AG08396 (cell line): ENCODE measurements at regions not wholly inside any gene's neighbourhood (a gene's known extent, or its start where the extent isn't known, plus 50 kb on each side); places are given as distances from the start of the nearest gene placed in this dataset.
"Not testable (repeated sequence)": the region's sequence is repeated elsewhere in the genome, so short reads cannot be mapped to it uniquely, and the experiment has no call there.

Experiments used
- DNase-seq: peaks from one replicate; pipeline ENCODE4 v3.0.0; 2012; ENCODE audit warnings: low spot score, mixed read lengths

DNA sequence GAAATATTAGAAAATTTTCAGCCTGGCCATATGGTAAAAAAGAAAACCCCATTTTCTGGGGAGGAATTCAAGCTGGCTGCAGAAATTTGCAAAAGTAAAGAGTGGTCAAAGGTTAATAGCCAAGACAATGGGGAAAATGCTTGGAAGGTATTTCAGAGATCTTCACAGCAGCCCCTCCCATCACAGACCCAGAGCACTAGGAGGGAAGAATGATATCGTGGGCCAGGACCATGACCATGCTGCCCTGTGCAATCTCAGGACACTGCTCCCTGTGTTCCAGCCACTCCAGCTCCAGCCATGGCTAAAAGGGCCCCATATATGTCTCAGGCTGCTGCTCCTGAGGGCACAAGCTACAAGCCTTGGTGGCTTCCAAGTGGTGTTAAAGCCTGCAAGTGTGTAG, 93.9 kb upstream of the AGAP1 start:
- no peak for DNase-seq

GRCh38 chr2:235402422-235402821, 91.4 kb upstream of the AGAP1 start:
- DNase-seq: no peak

GRCh38 chr2:235405612-235406361, 88.1 kb upstream of the AGAP1 start:
- DNase-seq: no peak

DNA sequence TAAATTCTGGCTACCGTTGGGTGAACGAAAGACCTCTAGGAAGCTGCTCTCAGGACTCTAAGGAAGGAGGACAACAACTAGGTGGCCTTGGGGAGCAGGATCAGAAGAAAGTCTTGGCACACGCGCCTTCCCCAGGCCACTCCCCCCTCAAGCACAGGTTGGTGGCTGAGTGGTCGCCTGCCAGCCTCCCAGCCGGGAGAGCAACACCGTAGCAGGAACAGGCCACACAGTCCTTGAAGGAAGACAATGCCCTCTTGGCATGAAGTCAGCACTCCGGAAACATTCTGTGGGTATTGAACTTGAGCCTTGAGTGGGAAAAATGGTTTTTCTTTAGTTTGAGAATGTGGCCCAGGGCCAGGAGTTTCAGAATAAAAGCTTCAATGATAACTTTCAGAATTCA, 87.4 kb upstream of the AGAP1 start:
- no peak for DNase-seq

GRCh38 chr2:235411905-235412485, 81.8 kb upstream of the AGAP1 start:
- DNase-seq: no peak

- DNase-seq: no peak
Observed at GRCh38 chr2:235413064-235413463, 80.8 kb upstream of the AGAP1 start.

- no peak for DNase-seq
Observed at GRCh38 chr2:235414422-235414821, 79.4 kb upstream of the AGAP1 start.

DNA sequence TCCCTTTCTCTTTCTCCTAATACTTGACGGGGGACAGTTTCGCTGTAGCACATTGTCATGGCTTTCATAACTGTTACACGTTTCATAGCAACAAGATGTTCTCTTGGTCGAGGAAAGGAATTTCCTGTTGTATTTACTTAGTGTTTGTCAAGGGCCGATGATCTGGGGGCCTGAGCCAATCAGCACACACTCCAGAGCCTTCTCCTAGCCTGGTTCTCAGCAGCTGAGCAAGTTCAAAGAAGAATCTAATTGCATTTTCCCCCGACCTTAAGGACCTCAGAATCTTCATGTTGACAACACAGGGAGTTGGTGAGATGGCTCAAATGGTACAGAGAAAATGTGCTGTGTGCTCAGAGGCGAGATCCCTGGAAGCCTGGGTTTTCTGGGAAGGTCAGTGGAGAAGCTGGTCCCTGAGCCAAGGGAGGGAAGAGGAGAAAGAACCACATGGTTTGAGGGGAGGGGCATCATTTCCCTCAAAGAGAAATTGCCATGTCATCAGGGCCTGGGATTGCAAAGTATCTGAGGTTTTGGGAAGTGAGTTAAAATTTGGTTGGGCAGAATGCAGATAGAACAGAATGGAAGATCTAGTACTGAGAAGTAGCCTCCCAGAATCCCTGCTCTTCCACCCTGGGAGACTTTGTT, 76.9 kb upstream of the AGAP1 start:
- DNase-seq: peak; percentile 68

DNA sequence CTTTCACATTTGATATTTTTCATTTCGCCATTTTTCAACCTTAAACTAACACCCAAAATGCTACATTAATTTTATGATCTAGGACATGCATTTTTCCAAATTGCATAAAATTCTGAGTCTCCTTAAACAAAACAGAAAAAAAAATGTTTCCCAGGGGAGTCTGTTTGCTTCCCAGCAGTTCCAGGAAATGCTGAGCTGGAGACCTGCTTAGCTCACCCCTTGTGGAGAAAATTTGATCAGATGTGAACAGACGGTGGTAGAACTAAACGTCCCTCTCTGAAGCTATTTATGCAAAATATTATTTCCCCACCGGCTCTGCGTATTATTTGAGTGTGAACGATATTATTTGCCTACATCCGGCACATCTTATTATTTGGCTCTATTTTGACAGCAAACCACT, 74.9 kb upstream of the AGAP1 start:
- DNase-seq: no peak

GRCh38 chr2:235419996-235420395, 73.8 kb upstream of the AGAP1 start:
- DNase-seq: no peak

GRCh38 chr2:235421618-235422017, 72.2 kb upstream of the AGAP1 start:
- DNase-seq: no peak

DNA sequence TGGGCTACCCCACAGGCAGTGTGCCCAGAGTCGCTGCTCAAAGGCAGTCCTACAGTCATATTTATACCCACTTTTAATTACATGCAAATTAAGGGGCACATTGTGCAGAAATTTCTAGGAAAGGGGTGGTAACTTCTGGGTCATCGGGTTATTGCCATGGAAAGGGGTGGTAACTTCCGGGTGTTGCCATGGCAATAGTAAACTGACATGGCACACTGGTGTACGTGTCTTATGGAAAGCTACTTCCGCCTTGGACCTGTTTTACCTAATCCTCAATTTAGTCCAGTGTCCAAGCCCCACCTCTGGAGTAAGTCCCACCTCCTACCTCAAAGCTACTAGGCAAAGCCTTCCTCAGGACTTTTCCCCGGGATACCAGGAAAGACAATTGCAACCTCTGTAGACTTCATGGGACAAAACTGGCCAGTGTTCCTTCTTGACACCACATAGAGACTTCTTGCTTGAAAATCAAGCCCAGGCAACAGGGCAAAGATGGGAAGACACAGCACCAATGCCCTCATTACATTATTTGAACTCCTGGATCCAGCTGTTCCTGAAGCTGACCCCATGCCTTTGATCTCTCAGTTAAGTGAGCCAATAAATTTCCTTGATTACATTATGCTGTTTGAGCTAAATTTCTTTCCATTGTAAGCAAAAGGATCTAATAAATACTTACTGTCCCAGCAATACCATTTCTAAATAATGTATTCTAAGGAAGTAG, 63.3 kb upstream of the AGAP1 start:
- DNase-seq: no peak

DNA sequence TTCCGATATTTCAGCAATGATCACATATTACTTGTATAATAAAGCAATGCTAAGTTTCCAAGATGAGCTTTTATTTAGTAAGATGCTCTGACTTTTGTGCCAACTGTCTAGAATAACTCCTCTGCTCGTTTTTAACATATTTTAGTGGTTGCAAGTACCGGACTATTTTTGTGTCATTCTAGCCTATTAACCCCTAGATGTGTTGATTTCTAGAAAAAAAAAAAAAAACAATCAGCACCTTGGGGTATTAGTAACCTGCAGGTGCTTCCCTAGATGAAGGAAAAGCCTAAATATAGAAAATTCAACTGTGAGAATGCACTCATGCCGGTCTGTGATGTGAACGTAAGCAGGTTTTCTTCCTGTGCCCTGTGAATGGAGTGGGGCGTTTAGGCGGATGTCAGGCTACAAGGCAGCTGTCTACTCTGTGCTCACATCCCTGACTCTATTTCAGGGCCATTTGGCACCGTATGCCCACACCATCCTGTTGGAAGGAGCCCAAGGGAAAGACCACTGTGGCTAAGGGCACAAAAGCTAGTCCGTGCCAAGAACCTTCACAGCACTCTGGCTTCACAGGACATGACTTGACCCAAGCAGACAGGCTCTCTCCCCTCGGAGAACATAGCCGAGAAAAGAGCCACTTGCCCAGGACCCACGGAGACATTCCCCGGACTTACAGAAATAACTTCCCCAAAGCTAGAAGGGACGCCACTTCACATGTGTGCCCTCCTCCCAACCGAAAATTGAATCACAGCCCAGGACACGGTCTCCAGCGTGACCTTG, 60.9 kb upstream of the AGAP1 start:
- DNase-seq: no peak

DNA sequence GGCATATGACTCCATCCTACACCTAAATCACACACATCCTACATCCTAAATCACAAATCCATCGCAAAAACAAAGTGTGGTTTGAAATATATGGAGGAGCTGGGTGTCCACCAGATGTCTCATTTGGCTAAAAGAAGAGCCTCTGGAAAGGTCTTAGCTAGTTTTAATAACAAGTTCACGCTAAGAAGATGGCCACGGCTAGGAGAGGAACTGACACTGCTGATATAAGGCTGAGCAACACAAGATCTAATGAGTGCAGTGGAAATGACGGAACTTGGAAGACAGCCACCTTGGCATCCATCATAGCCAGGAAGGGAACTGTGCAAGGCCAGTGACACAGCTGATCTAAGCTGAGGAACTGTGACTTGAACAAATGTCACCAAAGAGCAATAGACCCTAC, 60.0 kb upstream of the AGAP1 start:
- DNase-seq: peak; percentile 34

DNA sequence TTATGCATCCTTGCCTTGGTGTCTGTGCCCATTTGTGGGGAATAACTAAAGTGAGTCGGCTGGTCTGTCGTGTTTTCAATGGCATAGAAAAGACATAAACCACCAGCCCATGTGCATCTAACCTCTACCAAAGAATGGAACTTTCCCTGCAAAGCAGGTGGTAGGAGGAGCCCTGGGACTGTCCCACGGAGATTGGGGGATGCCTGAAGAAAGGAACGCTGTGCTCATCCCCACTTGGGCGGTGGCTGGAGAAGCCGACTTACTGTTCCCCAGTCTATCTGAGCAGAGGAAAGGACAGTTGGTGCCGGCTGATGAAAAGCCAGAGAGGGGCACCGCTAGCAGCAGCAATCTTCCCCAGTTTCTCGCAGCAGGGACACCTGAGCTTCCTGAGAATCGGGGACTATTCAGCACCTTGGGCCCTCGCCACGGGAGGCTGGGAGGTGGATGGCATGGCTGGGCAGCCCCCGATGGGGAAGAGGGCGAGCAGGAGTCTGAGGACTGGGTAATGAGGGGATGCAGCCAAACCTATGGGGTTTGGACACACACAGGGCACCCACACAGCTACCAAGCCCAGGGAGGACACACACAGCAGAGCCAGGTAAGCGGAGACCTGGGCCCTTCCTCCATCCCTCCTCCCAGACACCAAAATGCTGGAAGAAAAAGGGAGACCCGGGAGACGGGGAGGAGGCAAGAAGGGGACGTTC, 53.7 kb upstream of the AGAP1 start:
- DNase-seq: no peak

GRCh38 chr2:235443580-235443979, 50.3 kb upstream of the AGAP1 start:
- not testable (repeated sequence) for DNase-seq
